ENCODE measurements at regions not wholly inside any gene's neighbourhood (a gene's known extent, or its start where the extent isn't known, plus 50 kb on each side); places are given as distances from the start of the nearest gene placed in this dataset.

DNA sequence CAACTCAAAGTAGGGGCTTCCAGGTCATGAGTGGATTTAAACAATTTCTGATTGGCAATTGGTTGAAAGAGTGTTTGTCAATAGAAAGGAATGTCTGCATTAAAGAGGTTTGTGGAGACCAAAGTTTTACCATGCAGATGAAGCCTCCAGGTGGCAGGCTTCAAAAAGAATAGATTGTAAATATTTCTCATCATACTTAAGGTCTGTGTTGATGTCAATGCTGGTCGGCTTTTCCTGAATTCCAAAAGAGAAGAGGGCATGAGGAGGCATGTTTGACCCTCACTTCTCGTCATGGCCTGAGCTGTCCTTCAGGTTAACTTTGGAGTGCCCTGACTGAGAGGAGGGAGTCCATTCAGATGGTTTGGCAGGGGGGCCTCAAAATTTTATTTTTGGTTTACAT lies 125.4 kb upstream of the RFC3 start:
- no peak overlapping the region for H3K27ac ChIP-seq
- TF ChIP-seq, protein P1, sequence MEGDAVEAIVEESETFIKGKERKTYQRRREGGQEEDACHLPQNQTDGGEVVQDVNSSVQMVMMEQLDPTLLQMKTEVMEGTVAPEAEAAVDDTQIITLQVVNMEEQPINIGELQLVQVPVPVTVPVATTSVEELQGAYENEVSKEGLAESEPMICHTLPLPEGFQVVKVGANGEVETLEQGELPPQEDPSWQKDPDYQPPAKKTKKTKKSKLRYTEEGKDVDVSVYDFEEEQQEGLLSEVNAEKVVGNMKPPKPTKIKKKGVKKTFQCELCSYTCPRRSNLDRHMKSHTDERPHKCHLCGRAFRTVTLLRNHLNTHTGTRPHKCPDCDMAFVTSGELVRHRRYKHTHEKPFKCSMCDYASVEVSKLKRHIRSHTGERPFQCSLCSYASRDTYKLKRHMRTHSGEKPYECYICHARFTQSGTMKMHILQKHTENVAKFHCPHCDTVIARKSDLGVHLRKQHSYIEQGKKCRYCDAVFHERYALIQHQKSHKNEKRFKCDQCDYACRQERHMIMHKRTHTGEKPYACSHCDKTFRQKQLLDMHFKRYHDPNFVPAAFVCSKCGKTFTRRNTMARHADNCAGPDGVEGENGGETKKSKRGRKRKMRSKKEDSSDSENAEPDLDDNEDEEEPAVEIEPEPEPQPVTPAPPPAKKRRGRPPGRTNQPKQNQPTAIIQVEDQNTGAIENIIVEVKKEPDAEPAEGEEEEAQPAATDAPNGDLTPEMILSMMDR (conservative IDR thresholded peaks at IDR 0.05) = no peak

DNA sequence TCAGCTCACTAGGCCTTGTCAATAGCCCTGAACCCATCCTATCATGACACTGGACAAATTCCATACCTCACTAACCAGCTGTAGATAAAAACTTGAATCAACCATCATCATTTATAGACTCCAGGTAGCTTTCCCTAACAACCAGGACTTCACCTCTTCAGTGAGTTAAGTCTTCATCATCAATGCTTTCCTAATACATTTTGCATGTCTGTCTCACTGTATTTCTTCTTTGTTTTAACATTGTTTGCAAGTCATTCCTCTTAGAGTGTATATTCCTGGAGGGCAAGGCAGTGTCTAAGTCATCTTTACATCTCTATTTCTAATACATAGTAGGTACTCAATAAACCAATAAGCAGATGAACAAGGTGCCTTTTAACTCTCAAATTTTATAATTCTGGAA lies 123.4 kb upstream of the RFC3 start:
- TF ChIP-seq, protein P1 (conservative IDR thresholded peaks at IDR 0.05) = no peak
- no peak overlapping the region for H3K27ac ChIP-seq

DNA sequence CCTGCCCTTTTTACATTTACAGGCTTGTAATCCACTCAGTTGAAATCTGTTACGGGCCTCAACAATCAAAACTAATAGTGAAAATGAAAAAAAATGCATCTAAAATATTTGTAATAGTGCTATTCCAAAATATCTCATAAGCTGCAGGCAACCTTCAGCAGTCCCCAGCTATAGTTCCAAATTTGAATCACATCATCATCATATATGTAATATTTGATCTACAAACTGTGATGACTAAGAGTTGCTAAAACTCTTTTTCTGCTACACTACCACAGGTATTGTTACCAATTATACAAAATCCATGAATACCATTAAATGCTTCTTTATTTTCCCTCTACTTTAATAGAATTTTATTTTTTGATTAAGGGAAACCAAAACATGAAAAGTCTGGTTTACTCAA lies 121.4 kb upstream of the RFC3 start:
- TF ChIP-seq, protein P1 (conservative IDR thresholded peaks at IDR 0.05) = no peak
- H3K27ac ChIP-seq = no peak overlapping the region

DNA sequence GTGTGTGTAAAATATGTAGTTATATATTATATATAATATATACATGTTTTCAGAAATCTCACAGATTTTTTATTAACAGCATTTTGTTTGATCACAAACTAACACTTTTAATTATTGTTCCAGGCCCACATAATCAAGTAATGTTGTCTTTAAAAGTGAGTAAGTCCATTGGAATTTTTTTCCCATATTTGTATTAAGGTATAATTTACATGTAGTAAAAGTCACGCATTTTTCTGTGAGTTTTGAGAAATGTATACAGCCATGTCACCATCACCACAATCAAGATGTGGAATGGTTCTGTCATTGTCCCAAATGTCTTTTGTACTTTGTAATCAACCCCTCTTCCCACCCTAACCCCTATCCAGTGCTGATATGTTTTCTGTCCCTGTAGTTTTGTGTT lies 120.0 kb upstream of the RFC3 start:
- TF ChIP-seq, protein P1 (conservative IDR thresholded peaks at IDR 0.05) = no peak
- no peak overlapping the region for H3K27ac ChIP-seq

DNA sequence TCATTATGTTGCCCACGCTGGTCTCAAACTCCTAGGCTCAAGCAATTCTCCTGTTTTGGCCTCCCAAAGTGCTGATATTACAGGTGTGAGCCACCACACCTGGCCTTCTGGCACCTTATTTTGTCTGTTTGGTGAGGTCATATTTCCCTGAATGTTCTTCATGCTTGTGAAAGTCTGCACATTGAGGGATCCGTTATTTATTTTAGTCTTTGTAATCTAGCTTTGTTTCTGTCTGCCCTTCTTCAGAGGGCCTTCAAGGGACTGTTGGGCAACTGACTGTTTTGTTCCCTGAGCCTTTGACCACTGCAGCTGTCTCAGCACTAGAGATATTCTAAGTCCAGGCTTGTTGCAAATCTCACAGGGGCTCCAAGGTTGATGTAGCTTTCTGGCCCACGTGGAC lies 110.5 kb upstream of the RFC3 start:
- no peak overlapping the region for H3K27ac ChIP-seq
- TF ChIP-seq, protein P1 (conservative IDR thresholded peaks at IDR 0.05) = no peak

DNA sequence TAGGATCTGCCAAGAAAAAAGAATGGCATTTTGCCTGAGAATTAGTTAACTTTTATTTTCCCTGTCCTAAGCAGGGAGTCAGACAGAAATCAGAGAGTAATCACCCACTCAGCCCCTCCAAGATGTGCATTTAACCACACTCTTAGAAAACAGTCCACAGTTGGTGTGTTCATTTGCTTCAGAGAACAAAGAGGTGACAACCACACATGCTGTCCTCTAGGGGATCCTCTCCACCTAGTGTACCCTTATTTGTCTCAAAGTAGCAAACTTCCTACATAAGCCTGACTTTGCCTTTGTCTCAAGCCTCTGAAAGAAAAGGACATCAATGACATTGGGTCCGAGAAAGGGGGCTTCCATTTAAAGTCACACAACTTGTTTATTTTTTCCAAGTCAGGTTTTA lies 107.0 kb upstream of the RFC3 start:
- TF ChIP-seq, protein P1 (conservative IDR thresholded peaks at IDR 0.05) = no peak
- no peak overlapping the region for H3K27ac ChIP-seq

DNA sequence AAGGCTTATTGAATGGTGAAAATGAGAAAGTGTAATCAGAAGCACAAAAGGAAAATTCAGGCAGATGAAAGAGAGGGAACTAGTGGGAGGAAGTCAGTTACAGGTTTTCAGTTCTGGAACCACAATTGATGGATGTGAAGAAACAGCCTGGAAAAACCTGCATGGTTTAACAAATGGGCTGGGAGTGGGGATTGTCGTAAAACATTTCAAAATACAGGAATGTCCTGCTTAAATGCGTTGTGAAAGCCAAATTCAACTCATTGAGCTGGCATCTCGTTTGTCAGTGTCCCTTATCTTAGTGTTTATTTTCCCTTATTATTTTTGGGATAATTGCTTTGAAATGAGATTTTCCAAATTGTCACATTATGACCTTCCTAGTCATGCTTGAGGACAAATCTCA lies 106.5 kb upstream of the RFC3 start:
- H3K27ac ChIP-seq = no peak overlapping the region
- TF ChIP-seq, protein P1 (conservative IDR thresholded peaks at IDR 0.05) = no peak

DNA sequence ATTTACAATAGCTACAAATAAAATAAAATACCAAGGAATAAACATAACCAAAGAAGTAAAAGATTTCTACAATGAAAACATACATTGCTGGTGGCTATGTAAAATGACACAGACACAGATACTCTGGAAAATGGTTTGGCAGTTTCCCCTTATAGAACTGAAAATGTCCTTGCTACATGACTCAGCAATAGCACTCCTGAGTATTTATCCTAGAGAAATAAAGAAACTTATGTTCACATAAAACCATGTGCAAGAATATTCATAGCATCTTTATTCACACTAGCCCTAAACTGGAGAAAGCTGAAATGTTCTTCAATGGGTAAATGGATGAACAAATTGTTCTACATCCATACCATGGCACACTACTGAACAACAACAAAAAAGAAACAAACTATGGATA lies 100.2 kb upstream of the RFC3 start:
- no peak overlapping the region for H3K27ac ChIP-seq
- TF ChIP-seq, protein P1 (conservative IDR thresholded peaks at IDR 0.05) = no peak

Data from VCaP (cell line).